HepG2 (cell line): ENCODE measurements at regions not wholly inside any gene's neighbourhood (a gene's known extent, or its start where the extent isn't known, plus 50 kb on each side); places are given as distances from the start of the nearest gene placed in this dataset.

Experiments
- ATAC-seq: fragments of 200-7000 bp; cut with Tn5 transposase; 3 replicates; pipeline ENCODE4 v1.9.1; 2020; ENCODE audit warnings: mild to moderate bottlenecking, moderate library complexity
- BruUV-seq: library from RNA; stranded (reverse); fragments of 400-500 nt; replicated peaks from 2 replicates; lab custom pipeline; 2021; lab: Mats Ljungman, UMichigan
- CTCF ChIA-PET: fragments of 300-600 bp; formaldehyde crosslinking; extraction: SDS; loops from one replicate; lab custom pipeline; 2021; ENCODE audit warnings: low total read pairs, inconsistent platforms, low intra/inter-chr PET ratio; lab: Yijun Ruan, JAX
- POLR2A ChIA-PET: fragments of 350-600 bp; sonication (Branson Sonifier 250); formaldehyde crosslinking; loops from one replicate; lab custom pipeline; 2020; ENCODE audit warnings: antibody characterized with exemption, inconsistent platforms; lab: Yijun Ruan, JAX
- DNase-seq: peaks from one replicate; pipeline ENCODE4 v3.0.0-alpha.2; 2015; ENCODE audit warnings: low spot score
- FAIRE-seq: peaks from 3 replicates; lab custom pipeline; 2011; peaks lifted over from hg19 to GRCh38; lab: Jason Lieb, UNC
- H2AFZ ChIP-seq: one replicate; pipeline ENCODE4 v1.6.1; 2011; ENCODE audit warnings: low read length, inconsistent platforms
- H3K27ac ChIP-seq: fragments of 300-600 bp; 3 replicates; pipeline ENCODE4 v1.8.0; 2011; ENCODE audit warnings: mixed run types, mild to moderate bottlenecking, mixed read lengths, low read length, inconsistent platforms; ENCODE audit not compliant: insufficient read depth; ENCODE audit errors: extremely low read length
- H3K27me3 ChIP-seq, 2 experiments: fragments of 200-600 bp in 1 of 2; 2 replicates in 1 of 2; 3 replicates in 1 of 2; pipeline versions ENCODE4 v1.6.0 to v1.8.0; 2011; ENCODE audit warnings: low read length in 2 of 2, mild to moderate bottlenecking in 2 of 2, moderate library complexity in 2 of 2, inconsistent platforms in 1 of 2; ENCODE audit not compliant: insufficient read depth in 2 of 2, control insufficient read depth in 1 of 2
- H3K36me3 ChIP-seq, 2 experiments: fragments of 200-600 bp in 1 of 2; replicated peaks in 1 of 2; 2 replicates in 1 of 2; 3 replicates in 1 of 2; pipeline versions ENCODE4 v1.5.1 to v1.8.0; 2011; ENCODE audit warnings: low read length in 2 of 2, inconsistent platforms in 1 of 2; ENCODE audit not compliant: insufficient read depth in 2 of 2, control insufficient read depth in 1 of 2
- H3K4me1 ChIP-seq: 2 replicates; pipeline ENCODE4 v1.5.1; 2012; ENCODE audit warnings: low read length, inconsistent platforms; ENCODE audit not compliant: insufficient read depth
- H3K4me2 ChIP-seq: 2 replicates; pipeline ENCODE4 v1.6.0; 2011; ENCODE audit warnings: low read depth, low read length, inconsistent platforms
- H3K4me3 ChIP-seq, 3 experiments: fragments of 200-600 bp in 1 of 3; sonication (generic), shearing (Covaris generic) in 1 of 3; replicated peaks in 1 of 3; 2 replicates each; pipeline ENCODE4 v1.5.1; 2011 to 2016; ENCODE audit warnings: low read length in 3 of 3, inconsistent platforms in 2 of 3, low read depth in 2 of 3, mild to moderate bottlenecking in 2 of 3, control low read depth in 1 of 3, mixed read lengths in 1 of 3; ENCODE audit not compliant: insufficient read depth in 1 of 3
- H3K79me2 ChIP-seq: one replicate; pipeline ENCODE4 v1.6.1; 2011; ENCODE audit warnings: low read length, inconsistent platforms; ENCODE audit not compliant: insufficient read depth
- H3K9ac ChIP-seq: 2 replicates; pipeline ENCODE4 v1.6.0; 2011; ENCODE audit warnings: mild to moderate bottlenecking, low read depth, low read length, inconsistent platforms; ENCODE audit not compliant: insufficient read depth
- H3K9me3 ChIP-seq: 2 replicates; pipeline ENCODE4 v1.5.1; 2012; ENCODE audit warnings: mild to moderate bottlenecking, low read length
- H4K20me1 ChIP-seq: 2 replicates; pipeline ENCODE4 v1.6.0; 2011; ENCODE audit warnings: inconsistent platforms, mild to moderate bottlenecking, low read length, moderate library complexity; ENCODE audit not compliant: insufficient read depth
- FOXC1 ChIP-seq: sonication (generic); formaldehyde crosslinking; IDR thresholded peaks from 2 replicates; pipeline ENCODE4 v1.8.0; 2022; ENCODE audit warnings: mild to moderate bottlenecking, missing genetic modification reagents, borderline replicate concordance
- GATAD2A ChIP-seq: IDR thresholded peaks from 2 replicates; pipeline ENCODE4 v1.6.1; 2016
- ZNF224 ChIP-seq: sonication (generic); formaldehyde crosslinking; IDR thresholded peaks from 2 replicates; pipeline ENCODE4 v1.5.0; 2020; ENCODE audit warnings: mild to moderate bottlenecking, missing genetic modification reagents
- WGBS: methylation state at CpG from one replicate; pipeline ENCODE4 v1.1.6; 2017; ENCODE audit warnings: low lambda C conversion rate; 5-methylcytosine and 5-hydroxymethylcytosine counted together
- in situ Hi-C: cut with HindIII; loops from 2 replicates; pipeline ENCODE4 v1.10.0; 2017; ENCODE audit warnings: low pct_unique_long_range_greater_than_20kb; ENCODE audit not compliant: extremely low pct_ligation_motif_present
- intact Hi-C: fragments of 100-400 bp; cut with micrococcal nuclease; formaldehyde crosslinking; loops from one replicate; pipeline ENCODE4 v1.10.0; 2022; ENCODE audit not compliant: unreplicated experiment
- TF ChIP-seq, protein P1 (sequence below): sonication (generic); formaldehyde crosslinking; IDR thresholded peaks from 2 replicates; pipeline ENCODE4 v1.4.0; 2020; ENCODE audit warnings: missing genetic modification reagents, borderline replicate concordance

DNA sequence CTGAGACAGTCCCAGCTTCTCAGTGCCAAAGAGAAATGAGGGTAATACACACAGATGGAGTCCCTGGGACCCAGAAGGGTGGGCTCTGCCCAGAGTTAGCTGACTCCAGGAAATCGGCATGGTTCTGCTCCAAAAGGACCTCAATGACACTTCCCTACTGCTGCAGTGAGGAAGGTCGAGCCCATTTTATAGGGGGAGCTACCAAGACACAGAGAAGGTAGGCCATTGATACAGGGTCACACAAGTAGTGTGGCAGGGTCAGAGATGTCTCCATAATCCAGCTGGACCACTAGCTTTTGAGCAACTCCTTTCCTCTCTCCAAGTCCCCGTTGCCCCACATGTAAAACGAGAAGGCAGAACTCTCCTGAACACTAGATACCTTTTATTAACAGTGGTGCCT, 276.9 kb downstream of the MYCN start (continued):
- TF ChIP-seq ZNF224 (CRISPR knock-in tag): no peak

DNA sequence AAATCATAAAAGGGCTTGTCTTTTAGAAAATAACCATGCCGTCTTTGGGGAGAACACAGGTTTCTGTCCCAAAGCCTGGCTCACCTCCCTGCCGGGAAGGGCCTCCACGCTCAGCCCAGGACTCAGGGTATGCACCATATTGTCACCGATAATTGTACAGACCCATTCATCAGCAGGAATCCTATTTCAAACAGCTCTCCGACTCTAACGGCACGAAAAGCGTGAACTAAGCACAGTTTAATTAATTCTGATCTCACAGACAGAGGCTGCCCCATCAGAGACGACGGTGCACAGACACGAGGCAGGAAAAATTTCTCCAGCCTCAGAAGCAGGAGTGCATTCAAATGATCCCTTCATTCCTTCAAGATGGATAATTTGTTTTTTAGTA, 276.2 kb downstream of the MYCN start:
- Histone ChIP-seq H3K9ac (no peak overlapping the region), H4K20me1 (no peaks in the 10 kb centered on the region), H3K27ac (no peak overlapping the region), H3K9me3 (no peaks in the 10 kb centered on the region), H3K4me2 (no peak overlapping the region), H3K4me1 (no peaks in the 10 kb centered on the region), H2AFZ (no peak overlapping the region), H3K4me3 (no peak overlapping the region), H3K36me3 (no peaks in the 10 kb centered on the region), H3K79me2 (no peaks in the 10 kb centered on the region), H3K27me3 (peaks cover 0 to 13% of the 10 kb centered on the region in 2 experiments; a peak in 3 of 5 replicates)
- FAIRE-seq: no peak
- 61% methylated on average over 11 of the region's 11 CpGs for WGBS
- intact Hi-C loops (loop anchor here (10.0 kb wide), 2 partner anchors 142 to 182 kb away; no protein-coding TSS in a partner anchor), in situ Hi-C loops (loop anchor here (5.0 kb wide), 1 partner anchor 274 kb away; the partner anchor contains the start of gene MYCN)
- ChIA-PET CTCF (no interaction called here), POLR2A (no interaction called here)
- no TSS peak for BruUV-seq
- TF ChIP-seq, protein P1, sequence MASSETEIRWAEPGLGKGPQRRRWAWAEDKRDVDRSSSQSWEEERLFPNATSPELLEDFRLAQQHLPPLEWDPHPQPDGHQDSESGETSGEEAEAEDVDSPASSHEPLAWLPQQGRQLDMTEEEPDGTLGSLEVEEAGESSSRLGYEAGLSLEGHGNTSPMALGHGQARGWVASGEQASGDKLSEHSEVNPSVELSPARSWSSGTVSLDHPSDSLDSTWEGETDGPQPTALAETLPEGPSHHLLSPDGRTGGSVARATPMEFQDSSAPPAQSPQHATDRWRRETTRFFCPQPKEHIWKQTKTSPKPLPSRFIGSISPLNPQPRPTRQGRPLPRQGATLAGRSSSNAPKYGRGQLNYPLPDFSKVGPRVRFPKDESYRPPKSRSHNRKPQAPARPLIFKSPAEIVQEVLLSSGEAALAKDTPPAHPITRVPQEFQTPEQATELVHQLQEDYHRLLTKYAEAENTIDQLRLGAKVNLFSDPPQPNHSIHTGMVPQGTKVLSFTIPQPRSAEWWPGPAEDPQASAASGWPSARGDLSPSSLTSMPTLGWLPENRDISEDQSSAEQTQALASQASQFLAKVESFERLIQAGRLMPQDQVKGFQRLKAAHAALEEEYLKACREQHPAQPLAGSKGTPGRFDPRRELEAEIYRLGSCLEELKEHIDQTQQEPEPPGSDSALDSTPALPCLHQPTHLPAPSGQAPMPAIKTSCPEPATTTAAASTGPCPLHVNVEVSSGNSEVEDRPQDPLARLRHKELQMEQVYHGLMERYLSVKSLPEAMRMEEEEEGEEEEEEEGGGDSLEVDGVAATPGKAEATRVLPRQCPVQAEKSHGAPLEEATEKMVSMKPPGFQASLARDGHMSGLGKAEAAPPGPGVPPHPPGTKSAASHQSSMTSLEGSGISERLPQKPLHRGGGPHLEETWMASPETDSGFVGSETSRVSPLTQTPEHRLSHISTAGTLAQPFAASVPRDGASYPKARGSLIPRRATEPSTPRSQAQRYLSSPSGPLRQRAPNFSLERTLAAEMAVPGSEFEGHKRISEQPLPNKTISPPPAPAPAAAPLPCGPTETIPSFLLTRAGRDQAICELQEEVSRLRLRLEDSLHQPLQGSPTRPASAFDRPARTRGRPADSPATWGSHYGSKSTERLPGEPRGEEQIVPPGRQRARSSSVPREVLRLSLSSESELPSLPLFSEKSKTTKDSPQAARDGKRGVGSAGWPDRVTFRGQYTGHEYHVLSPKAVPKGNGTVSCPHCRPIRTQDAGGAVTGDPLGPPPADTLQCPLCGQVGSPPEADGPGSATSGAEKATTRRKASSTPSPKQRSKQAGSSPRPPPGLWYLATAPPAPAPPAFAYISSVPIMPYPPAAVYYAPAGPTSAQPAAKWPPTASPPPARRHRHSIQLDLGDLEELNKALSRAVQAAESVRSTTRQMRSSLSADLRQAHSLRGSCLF: no peak
- TF ChIP-seq GATAD2A (CRISPR knock-in tag) (no peak), FOXC1 (CRISPR knock-in tag) (no peak)
- DNase-seq: no peak
- no peak for ATAC-seq
